ENCODE measurements at regions not wholly inside any gene's neighbourhood (a gene's known extent, or its start where the extent isn't known, plus 50 kb on each side); places are given as distances from the start of the nearest gene placed in this dataset.

- no peak overlapping the region for H3K4me3 ChIP-seq (ENCODE audit: low read depth, low read length)
- TF ChIP-seq CTCF (IDR thresholded peaks at IDR 0.05; ENCODE audit: control insufficient read depth, extremely low read depth, insufficient read depth) = no peak
- DNase-seq (ENCODE audit: low read depth) = no peak
Measured at GRCh38 chr9:89879701-89880100, 274.9 kb downstream of the GADD45G start.

GRCh38 chr9:89880161-89880560, 275.3 kb downstream of the GADD45G start:
- no peak for TF ChIP-seq CTCF (IDR thresholded peaks at IDR 0.05; ENCODE audit: control insufficient read depth, extremely low read depth, insufficient read depth)
- no peak overlapping the region for H3K4me3 ChIP-seq (ENCODE audit: low read depth, low read length)
- no peak for DNase-seq (ENCODE audit: low read depth)

- no peak for TF ChIP-seq CTCF (IDR thresholded peaks at IDR 0.05; ENCODE audit: control insufficient read depth, extremely low read depth, insufficient read depth)
- H3K4me3 ChIP-seq (ENCODE audit: low read depth, low read length) = no peak overlapping the region
- DNase-seq (ENCODE audit: low read depth) = no peak
Measured at GRCh38 chr9:89880721-89881120, 275.9 kb downstream of the GADD45G start.

GRCh38 chr9:89881431-89881830, 276.6 kb downstream of the GADD45G start:
- TF ChIP-seq CTCF (IDR thresholded peaks at IDR 0.05; ENCODE audit: control insufficient read depth, extremely low read depth, insufficient read depth) = no peak
- no peak for DNase-seq (ENCODE audit: low read depth)
- H3K4me3 ChIP-seq (ENCODE audit: low read depth, low read length) = no peak overlapping the region

GRCh38 chr9:89882930-89883361, 278.1 kb downstream of the GADD45G start:
- DNase-seq (ENCODE audit: low read depth) = no peak
- no peak for TF ChIP-seq CTCF (IDR thresholded peaks at IDR 0.05; ENCODE audit: control insufficient read depth, extremely low read depth, insufficient read depth)
- no peak overlapping the region for H3K4me3 ChIP-seq (ENCODE audit: low read depth, low read length)

GRCh38 chr9:89883401-89884341, 278.9 kb downstream of the GADD45G start:
- DNase-seq (ENCODE audit: low read depth) = no peak
- H3K4me3 ChIP-seq (ENCODE audit: low read depth, low read length) = no peak overlapping the region
- no peak for TF ChIP-seq CTCF (IDR thresholded peaks at IDR 0.05; ENCODE audit: control insufficient read depth, extremely low read depth, insufficient read depth)
